RWPE2 (cell line): ENCODE measurements at regions not wholly inside any gene's neighbourhood (a gene's known extent, or its start where the extent isn't known, plus 50 kb on each side); places are given as distances from the start of the nearest gene placed in this dataset.

Experiments
- ATAC-seq: fragments of 200-7000 bp; cut with Tn5 transposase; 3 replicates; pipeline ENCODE4 v1.9.1; 2021; ENCODE audit warnings: low read depth
- DNase-seq: peaks from one replicate; pipeline ENCODE4 v3.0.0-alpha.2; 2020; ENCODE audit warnings: low spot score
- H3K27ac ChIP-seq: fragments of 450-650 bp; 2 replicates; pipeline ENCODE4 v1.5.1; 2017; ENCODE audit warnings: mild to moderate bottlenecking; ENCODE audit not compliant: poor library complexity, severe bottlenecking
- H3K27me3 ChIP-seq: fragments of 250-450 bp; sonication (Bioruptor Pico); 2 replicates; pipeline ENCODE4 v1.5.1; 2021; ENCODE audit warnings: mild to moderate bottlenecking, moderate library complexity; ENCODE audit not compliant: insufficient read depth, poor library complexity, severe bottlenecking
- H3K36me3 ChIP-seq: fragments of 250-450 bp; sonication (Bioruptor Pico); 2 replicates; pipeline ENCODE4 v1.5.1; 2020; ENCODE audit warnings: low read depth, mild to moderate bottlenecking, moderate library complexity
- H3K4me1 ChIP-seq: fragments of 250-450 bp; sonication (Bioruptor Pico); 2 replicates; pipeline ENCODE4 v1.5.1; 2021; ENCODE audit warnings: mild to moderate bottlenecking, moderate library complexity; ENCODE audit not compliant: insufficient read depth, poor library complexity, severe bottlenecking
- H3K4me3 ChIP-seq: fragments of 250-450 bp; sonication (Bioruptor Pico); 2 replicates; pipeline ENCODE4 v1.5.1; 2021; ENCODE audit warnings: mild to moderate bottlenecking, moderate library complexity; ENCODE audit not compliant: severe bottlenecking
- H3K9me3 ChIP-seq: fragments of 250-450 bp; sonication (Bioruptor Pico); 2 replicates; pipeline ENCODE4 v1.5.1; 2021; ENCODE audit warnings: mild to moderate bottlenecking, moderate library complexity; ENCODE audit not compliant: severe bottlenecking
- CTCF ChIP-seq: fragments of 450-650 bp; IDR thresholded peaks from one replicate; pipeline ENCODE4 v1.5.1; 2017; ENCODE audit warnings: mild to moderate bottlenecking, moderate library complexity; ENCODE audit not compliant: poor library complexity, severe bottlenecking

DNA sequence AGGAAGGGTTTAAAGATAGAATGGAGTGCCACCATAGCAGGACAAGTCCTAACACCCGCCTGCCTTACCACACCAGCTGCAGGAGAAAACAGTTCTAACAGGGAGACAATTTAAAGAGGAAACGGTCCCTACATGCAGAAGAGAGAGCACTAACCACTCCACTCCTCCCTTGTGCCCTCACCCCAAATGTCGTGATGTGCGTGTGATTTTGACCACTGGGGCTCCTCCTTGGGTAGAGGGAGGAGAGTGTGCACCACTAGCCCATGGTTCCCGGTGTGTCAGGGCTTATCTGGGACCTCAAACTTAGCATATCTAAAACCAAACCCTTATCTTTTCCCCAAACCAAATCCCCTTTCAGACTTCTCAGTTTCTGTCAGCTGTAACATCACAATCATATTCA, 105.5 kb upstream of the CCDC68 start:
- DNase-seq (no peak), ATAC-seq (no peak)
- H3K4me3 ChIP-seq, result no peak overlapping the region

GRCh38 chr18:55064073-55064472, 104.8 kb upstream of the CCDC68 start:
- Histone ChIP-seq H3K9me3 (no peaks in the 10 kb centered on the region), H3K27me3 (no peaks in the 10 kb centered on the region), H3K27ac (no peak overlapping the region), H3K4me3 (no peak overlapping the region), H3K4me1 (no peaks in the 10 kb centered on the region), H3K36me3 (no peaks in the 10 kb centered on the region)
- DNase-seq (no peak), ATAC-seq (no peak)
- no peak for TF ChIP-seq CTCF

More for the DNA sequence above, 105.5 kb upstream of the CCDC68 start:
- Histone ChIP-seq H3K9me3 (no peaks in the 10 kb centered on the region), H3K36me3 (no peaks in the 10 kb centered on the region), H3K27me3 (no peaks in the 10 kb centered on the region), H3K27ac (no peak overlapping the region), H3K4me1 (no peaks in the 10 kb centered on the region)
- no peak for TF ChIP-seq CTCF

DNA sequence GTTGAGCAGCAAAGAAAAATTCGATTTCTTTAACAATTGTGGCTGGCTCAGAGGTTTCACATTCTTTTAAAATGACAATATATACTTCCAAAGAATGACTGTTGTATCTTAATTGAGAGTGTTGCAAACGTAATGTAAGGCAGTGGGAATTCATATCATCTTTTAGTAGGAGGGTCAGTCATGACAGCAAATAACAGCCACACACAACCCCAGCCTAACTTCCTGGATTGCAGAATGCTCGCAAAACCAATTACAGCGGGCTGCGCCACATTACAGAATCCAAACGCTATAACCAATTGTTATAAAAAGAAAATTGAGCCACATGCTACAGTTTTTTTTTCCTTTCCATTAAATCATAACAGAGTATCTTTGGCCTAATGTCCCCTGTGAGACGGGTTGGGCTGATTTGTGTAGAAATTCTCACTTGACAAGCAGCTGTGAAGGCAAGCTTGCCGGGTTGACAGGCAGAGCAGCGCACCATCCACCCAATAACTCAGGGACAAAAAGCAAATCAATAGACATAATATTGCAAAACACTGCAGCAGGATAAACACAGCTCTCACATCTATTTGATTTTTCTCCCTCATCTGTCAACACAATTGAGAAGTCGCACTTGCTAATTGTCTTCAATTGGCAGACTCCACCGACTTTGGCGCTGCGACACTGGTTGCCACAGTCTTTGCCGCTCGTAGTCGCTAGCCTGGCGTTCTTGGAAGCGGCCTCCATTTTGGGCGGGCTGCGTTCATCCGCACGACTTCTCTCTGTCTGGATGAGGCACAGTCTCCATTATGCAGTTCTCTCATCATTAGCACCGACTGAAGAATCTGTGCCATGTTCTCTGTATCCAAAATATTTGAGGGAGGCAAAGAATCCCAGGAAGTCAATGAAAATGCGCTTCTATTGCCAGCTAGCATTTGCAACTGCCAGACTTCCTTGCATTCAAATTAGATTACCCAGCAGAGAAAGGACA, 95.0 kb upstream of the CCDC68 start:
- Histone ChIP-seq H3K9me3 (no peaks in the 10 kb centered on the region), H3K4me1 (no peaks in the 10 kb centered on the region), H3K4me3 (no peak overlapping the region), H3K27ac (no peak overlapping the region), H3K27me3 (no peaks in the 10 kb centered on the region), H3K36me3 (no peaks in the 10 kb centered on the region)
- no peak for ATAC-seq
- no peak for TF ChIP-seq CTCF
- DNase-seq, result no peak

DNA sequence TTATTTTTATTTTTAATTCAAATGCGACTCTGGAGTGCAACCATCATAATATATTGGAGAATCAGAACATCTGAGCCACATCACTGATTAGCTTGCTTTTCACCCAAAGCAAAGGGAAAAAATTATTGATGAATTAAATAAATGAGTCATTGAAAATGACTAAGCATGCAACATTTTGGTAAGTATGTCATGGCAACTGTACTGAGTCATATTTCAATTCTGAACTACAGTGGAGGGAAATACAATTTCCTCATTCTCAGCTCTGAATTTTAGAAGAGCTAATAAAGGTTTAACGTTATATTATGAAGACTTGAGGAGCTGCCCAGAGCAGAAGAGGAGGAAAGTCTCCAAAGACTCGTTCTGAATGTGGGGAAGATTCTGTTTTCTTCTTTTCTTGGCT, 89.6 kb upstream of the CCDC68 start:
- H3K36me3 ChIP-seq, result no peaks in the 10 kb centered on the region
- TF ChIP-seq CTCF, result no peak
- H3K9me3 ChIP-seq, result no peaks in the 10 kb centered on the region
- no peak for DNase-seq
- peak; percentile 67 for ATAC-seq
- no peaks in the 10 kb centered on the region for H3K4me1 ChIP-seq
- no peak overlapping the region for H3K4me3 ChIP-seq
- H3K27me3 ChIP-seq, result no peaks in the 10 kb centered on the region
- no peak overlapping the region for H3K27ac ChIP-seq

GRCh38 chr18:55047546-55047945, 88.3 kb upstream of the CCDC68 start:
- Histone ChIP-seq H3K27me3 (no peaks in the 10 kb centered on the region), H3K9me3 (no peaks in the 10 kb centered on the region), H3K27ac (no peak overlapping the region), H3K4me1 (no peaks in the 10 kb centered on the region), H3K4me3 (no peak overlapping the region), H3K36me3 (no peaks in the 10 kb centered on the region)
- no peak for TF ChIP-seq CTCF
- no peak for ATAC-seq
- DNase-seq, result no peak
